ENCODE measurements at regions not wholly inside any gene's neighbourhood (a gene's known extent, or its start where the extent isn't known, plus 50 kb on each side); places are given as distances from the start of the nearest gene placed in this dataset.

GRCh38 chr1:36691374-36691773 lies 208.7 kb upstream of the CSF3R start:
- peaks cover 0 to 12% (median 3%) of the 10 kb centered on the region in 4 donors for H3K27me3 ChIP-seq (ENCODE audit: control insufficient read depth in 4 of 4, insufficient read depth in 4 of 4, low read length in 3 of 4)
- WGBS = 57% methylated on average over 3 of the region's 3 CpGs
- TF ChIP-seq ATF3 (IDR thresholded peaks at IDR 0.05) (no peak), ZBTB33 (IDR thresholded peaks at IDR 0.05) (no peak), RXRA (IDR thresholded peaks at IDR 0.05) (no peak), FOXA1 (IDR thresholded peaks at IDR 0.05) (no peak), HNF4G (IDR thresholded peaks at IDR 0.05) (no peak), RAD21 (IDR thresholded peaks at IDR 0.05) (no peak), FOXA2 (IDR thresholded peaks at IDR 0.05) (no peak), HNF4A (conservative IDR thresholded peaks at IDR 0.05) (no peak), REST (IDR thresholded peaks at IDR 0.05) (no peak), MAX (IDR thresholded peaks at IDR 0.05) (no peak), JUND (IDR thresholded peaks at IDR 0.05) (no peak), TAF1 (conservative IDR thresholded peaks at IDR 0.05) (no peak), SP1 (IDR thresholded peaks at IDR 0.05) (no peak), CTCF (IDR thresholded peaks at IDR 0.05; ENCODE audit: low read depth, low read length, missing input control) (no peak), YY1 (IDR thresholded peaks at IDR 0.05) (no peak), GABPA (IDR thresholded peaks at IDR 0.05 in 1 of 2, conservative IDR thresholded peaks at IDR 0.05 in 1 of 2) (no peak), EGR1 (IDR thresholded peaks at IDR 0.05; ENCODE audit: low read depth in 2 of 2) (no peak)

GRCh38 chr1:36689992-36690391 lies 207.3 kb upstream of the CSF3R start:
- TF ChIP-seq RXRA (IDR thresholded peaks at IDR 0.05) = no peak
- TF ChIP-seq MAX (IDR thresholded peaks at IDR 0.05) = no peak
- TF ChIP-seq JUND (IDR thresholded peaks at IDR 0.05) = no peak
- no peak for TF ChIP-seq SP1 (IDR thresholded peaks at IDR 0.05)
- no peak for TF ChIP-seq NR2F2 (IDR thresholded peaks at IDR 0.05)
- TF ChIP-seq HNF4A (conservative IDR thresholded peaks at IDR 0.05) = no peak
- no peak for TF ChIP-seq TAF1 (conservative IDR thresholded peaks at IDR 0.05)
- Histone ChIP-seq H3K27ac (ENCODE audit: low read depth in 1 of 2, low read length in 2 of 2) (no peak overlapping the region), H3K36me3 (ENCODE audit: control insufficient read depth in 4 of 4, insufficient read depth in 3 of 4, low read depth in 1 of 4, low read length in 3 of 4) (no peaks in the 10 kb centered on the region), H3K4me3 (ENCODE audit: low read depth in 1 of 3, low read length in 3 of 3) (no peak overlapping the region), H3K4me1 (ENCODE audit: control insufficient read depth in 4 of 4, insufficient read depth in 4 of 4, low read length in 3 of 4) (no peaks in the 10 kb centered on the region), H3K9ac (ENCODE audit: low read depth in 1 of 2, low read length in 2 of 2) (no peak overlapping the region), H3K27me3 (ENCODE audit: control insufficient read depth in 4 of 4, insufficient read depth in 4 of 4, low read length in 3 of 4) (peaks cover 0 to 12% (median 3%) of the 10 kb centered on the region in 4 donors), H3K9me3 (ENCODE audit: control insufficient read depth in 4 of 4, low read length in 3 of 4) (no peaks in the 10 kb centered on the region)
- WGBS = 63% methylated on average over 3 of the region's 3 CpGs
- no peak for DNase-seq (ENCODE audit: low spot score)

More at GRCh38 chr1:36691374-36691773, 208.7 kb upstream of the CSF3R start:
- no peaks in the 10 kb centered on the region for H3K9me3 ChIP-seq (ENCODE audit: control insufficient read depth in 4 of 4, low read length in 3 of 4)
- no peak overlapping the region for H3K4me3 ChIP-seq (ENCODE audit: low read depth in 1 of 3, low read length in 3 of 3)
- no peak overlapping the region for H3K27ac ChIP-seq (ENCODE audit: low read depth in 1 of 2, low read length in 2 of 2)
- H3K4me1 ChIP-seq (ENCODE audit: control insufficient read depth in 4 of 4, insufficient read depth in 4 of 4, low read length in 3 of 4) = no peaks in the 10 kb centered on the region
- no peak overlapping the region for H3K9ac ChIP-seq (ENCODE audit: low read depth in 1 of 2, low read length in 2 of 2)
- H3K36me3 ChIP-seq (ENCODE audit: control insufficient read depth in 4 of 4, insufficient read depth in 3 of 4, low read depth in 1 of 4, low read length in 3 of 4) = no peaks in the 10 kb centered on the region
- DNase-seq (ENCODE audit: low spot score) = no peak

All from liver (tissue), 8 donors.